WTC11 (cell line): ENCODE measurements at regions not wholly inside any gene's neighbourhood (a gene's known extent, or its start where the extent isn't known, plus 50 kb on each side); places are given as distances from the start of the nearest gene placed in this dataset.

Experiments used
- CTCF ChIP-seq: fragments of 200-600 bp; IDR thresholded peaks from 2 replicates; pipeline ENCODE4 v1.8.0; 2022; ENCODE audit warnings: antibody characterized with exemption
- ESRRA ChIP-seq: sonication (generic); formaldehyde crosslinking; IDR thresholded peaks from 2 replicates; pipeline ENCODE4 v1.8.1; 2022; ENCODE audit warnings: mild to moderate bottlenecking, missing genetic modification reagents, borderline replicate concordance
- FOXK1 ChIP-seq: sonication (generic); formaldehyde crosslinking; IDR thresholded peaks from 2 replicates; pipeline ENCODE4 v1.8.0; 2022; ENCODE audit warnings: mild to moderate bottlenecking, moderate library complexity, missing genetic modification reagents
- JUN ChIP-seq: sonication (generic); formaldehyde crosslinking; IDR thresholded peaks from 2 replicates; pipeline ENCODE4 v1.8.0; 2023; ENCODE audit warnings: mild to moderate bottlenecking, missing genetic modification reagents
- NR3C1 ChIP-seq: sonication (generic); formaldehyde crosslinking; conservative IDR thresholded peaks from 2 replicates; pipeline ENCODE4 v1.8.1; 2023; ENCODE audit warnings: low read depth, mild to moderate bottlenecking, missing genetic modification reagents
- SOX15 ChIP-seq: fragments of 250-450 bp; sonication (Bioruptor Pico); IDR thresholded peaks from 2 replicates; pipeline ENCODE4 v1.9.0; 2021; ENCODE audit warnings: mild to moderate bottlenecking
- TF ChIP-seq, protein P1 (sequence below): sonication (generic); formaldehyde crosslinking; IDR thresholded peaks from 2 replicates; pipeline ENCODE4 v1.8.0; 2022; ENCODE audit warnings: missing genetic modification reagents
- TF ChIP-seq, protein P2 (sequence below): sonication (generic); formaldehyde crosslinking; IDR thresholded peaks from 2 replicates; pipeline ENCODE4 v1.8.0; 2022; ENCODE audit warnings: mild to moderate bottlenecking, missing genetic modification reagents
- TF ChIP-seq, protein P3 (sequence below): sonication (generic); formaldehyde crosslinking; IDR thresholded peaks from 2 replicates; pipeline ENCODE4 v1.8.1; 2023; ENCODE audit warnings: mild to moderate bottlenecking, missing genetic modification reagents, moderate library complexity
- TF ChIP-seq, protein P4 (sequence below): sonication (generic); formaldehyde crosslinking; IDR thresholded peaks from 2 replicates; pipeline ENCODE4 v1.8.0; 2022; ENCODE audit warnings: mild to moderate bottlenecking, missing genetic modification reagents
- TF ChIP-seq, protein P5 (sequence below): sonication (generic); formaldehyde crosslinking; IDR thresholded peaks from 2 replicates; pipeline ENCODE4 v1.8.1; 2023; ENCODE audit warnings: mild to moderate bottlenecking, moderate library complexity, missing genetic modification reagents

GRCh38 chr14:66003082-66003730, 483.0 kb upstream of the CCDC196 start:
- TF ChIP-seq CTCF (no peak), NR3C1 (CRISPR knock-in tag) (no peak), JUN (no peak), ESRRA (CRISPR knock-in tag) (no peak), SOX15 (CRISPR knock-in tag) (no peak), FOXK1 (no peak)
- TF ChIP-seq, protein P1, sequence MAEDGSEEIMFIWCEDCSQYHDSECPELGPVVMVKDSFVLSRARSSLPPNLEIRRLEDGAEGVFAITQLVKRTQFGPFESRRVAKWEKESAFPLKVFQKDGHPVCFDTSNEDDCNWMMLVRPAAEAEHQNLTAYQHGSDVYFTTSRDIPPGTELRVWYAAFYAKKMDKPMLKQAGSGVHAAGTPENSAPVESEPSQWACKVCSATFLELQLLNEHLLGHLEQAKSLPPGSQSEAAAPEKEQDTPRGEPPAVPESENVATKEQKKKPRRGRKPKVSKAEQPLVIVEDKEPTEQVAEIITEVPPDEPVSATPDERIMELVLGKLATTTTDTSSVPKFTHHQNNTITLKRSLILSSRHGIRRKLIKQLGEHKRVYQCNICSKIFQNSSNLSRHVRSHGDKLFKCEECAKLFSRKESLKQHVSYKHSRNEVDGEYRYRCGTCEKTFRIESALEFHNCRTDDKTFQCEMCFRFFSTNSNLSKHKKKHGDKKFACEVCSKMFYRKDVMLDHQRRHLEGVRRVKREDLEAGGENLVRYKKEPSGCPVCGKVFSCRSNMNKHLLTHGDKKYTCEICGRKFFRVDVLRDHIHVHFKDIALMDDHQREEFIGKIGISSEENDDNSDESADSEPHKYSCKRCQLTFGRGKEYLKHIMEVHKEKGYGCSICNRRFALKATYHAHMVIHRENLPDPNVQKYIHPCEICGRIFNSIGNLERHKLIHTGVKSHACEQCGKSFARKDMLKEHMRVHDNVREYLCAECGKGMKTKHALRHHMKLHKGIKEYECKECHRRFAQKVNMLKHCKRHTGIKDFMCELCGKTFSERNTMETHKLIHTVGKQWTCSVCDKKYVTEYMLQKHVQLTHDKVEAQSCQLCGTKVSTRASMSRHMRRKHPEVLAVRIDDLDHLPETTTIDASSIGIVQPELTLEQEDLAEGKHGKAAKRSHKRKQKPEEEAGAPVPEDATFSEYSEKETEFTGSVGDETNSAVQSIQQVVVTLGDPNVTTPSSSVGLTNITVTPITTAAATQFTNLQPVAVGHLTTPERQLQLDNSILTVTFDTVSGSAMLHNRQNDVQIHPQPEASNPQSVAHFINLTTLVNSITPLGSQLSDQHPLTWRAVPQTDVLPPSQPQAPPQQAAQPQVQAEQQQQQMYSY = no peak
- TF ChIP-seq, protein P2, sequence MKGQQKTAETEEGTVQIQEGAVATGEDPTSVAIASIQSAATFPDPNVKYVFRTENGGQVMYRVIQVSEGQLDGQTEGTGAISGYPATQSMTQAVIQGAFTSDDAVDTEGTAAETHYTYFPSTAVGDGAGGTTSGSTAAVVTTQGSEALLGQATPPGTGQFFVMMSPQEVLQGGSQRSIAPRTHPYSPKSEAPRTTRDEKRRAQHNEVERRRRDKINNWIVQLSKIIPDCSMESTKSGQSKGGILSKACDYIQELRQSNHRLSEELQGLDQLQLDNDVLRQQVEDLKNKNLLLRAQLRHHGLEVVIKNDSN = no peak
- TF ChIP-seq, protein P3, sequence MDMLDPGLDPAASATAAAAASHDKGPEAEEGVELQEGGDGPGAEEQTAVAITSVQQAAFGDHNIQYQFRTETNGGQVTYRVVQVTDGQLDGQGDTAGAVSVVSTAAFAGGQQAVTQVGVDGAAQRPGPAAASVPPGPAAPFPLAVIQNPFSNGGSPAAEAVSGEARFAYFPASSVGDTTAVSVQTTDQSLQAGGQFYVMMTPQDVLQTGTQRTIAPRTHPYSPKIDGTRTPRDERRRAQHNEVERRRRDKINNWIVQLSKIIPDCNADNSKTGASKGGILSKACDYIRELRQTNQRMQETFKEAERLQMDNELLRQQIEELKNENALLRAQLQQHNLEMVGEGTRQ = no peak
- TF ChIP-seq, protein P4, sequence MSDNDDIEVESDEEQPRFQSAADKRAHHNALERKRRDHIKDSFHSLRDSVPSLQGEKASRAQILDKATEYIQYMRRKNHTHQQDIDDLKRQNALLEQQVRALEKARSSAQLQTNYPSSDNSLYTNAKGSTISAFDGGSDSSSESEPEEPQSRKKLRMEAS (CRISPR knock-in tag) = no peak
- TF ChIP-seq, protein P5, sequence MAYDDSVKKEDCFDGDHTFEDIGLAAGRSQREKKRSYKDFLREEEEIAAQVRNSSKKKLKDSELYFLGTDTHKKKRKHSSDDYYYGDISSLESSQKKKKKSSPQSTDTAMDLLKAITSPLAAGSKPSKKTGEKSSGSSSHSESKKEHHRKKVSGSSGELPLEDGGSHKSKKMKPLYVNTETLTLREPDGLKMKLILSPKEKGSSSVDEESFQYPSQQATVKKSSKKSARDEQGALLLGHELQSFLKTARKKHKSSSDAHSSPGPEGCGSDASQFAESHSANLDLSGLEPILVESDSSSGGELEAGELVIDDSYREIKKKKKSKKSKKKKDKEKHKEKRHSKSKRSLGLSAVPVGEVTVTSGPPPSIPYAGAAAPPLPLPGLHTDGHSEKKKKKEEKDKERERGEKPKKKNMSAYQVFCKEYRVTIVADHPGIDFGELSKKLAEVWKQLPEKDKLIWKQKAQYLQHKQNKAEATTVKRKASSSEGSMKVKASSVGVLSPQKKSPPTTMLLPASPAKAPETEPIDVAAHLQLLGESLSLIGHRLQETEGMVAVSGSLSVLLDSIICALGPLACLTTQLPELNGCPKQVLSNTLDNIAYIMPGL (CRISPR knock-in tag) = no peak
